C4-2B (cell line): ENCODE measurements at regions not wholly inside any gene's neighbourhood (a gene's known extent, or its start where the extent isn't known, plus 50 kb on each side); places are given as distances from the start of the nearest gene placed in this dataset.

Source experiments
- ZFX ChIP-seq: fragments of 450-650 bp; IDR thresholded peaks from 2 replicates; pipeline ENCODE4 v1.6.1; 2017
- TF ChIP-seq, protein P1 (sequence below): fragments of 450-650 bp; conservative IDR thresholded peaks from 2 replicates; pipeline ENCODE4 v1.5.1; 2017; ENCODE audit warnings: mild to moderate bottlenecking

GRCh38 chr4:84164201-84164600 is 334.9 kb downstream of the NKX6-1 start:
- TF ChIP-seq ZFX, result no peak
- TF ChIP-seq, protein P1, sequence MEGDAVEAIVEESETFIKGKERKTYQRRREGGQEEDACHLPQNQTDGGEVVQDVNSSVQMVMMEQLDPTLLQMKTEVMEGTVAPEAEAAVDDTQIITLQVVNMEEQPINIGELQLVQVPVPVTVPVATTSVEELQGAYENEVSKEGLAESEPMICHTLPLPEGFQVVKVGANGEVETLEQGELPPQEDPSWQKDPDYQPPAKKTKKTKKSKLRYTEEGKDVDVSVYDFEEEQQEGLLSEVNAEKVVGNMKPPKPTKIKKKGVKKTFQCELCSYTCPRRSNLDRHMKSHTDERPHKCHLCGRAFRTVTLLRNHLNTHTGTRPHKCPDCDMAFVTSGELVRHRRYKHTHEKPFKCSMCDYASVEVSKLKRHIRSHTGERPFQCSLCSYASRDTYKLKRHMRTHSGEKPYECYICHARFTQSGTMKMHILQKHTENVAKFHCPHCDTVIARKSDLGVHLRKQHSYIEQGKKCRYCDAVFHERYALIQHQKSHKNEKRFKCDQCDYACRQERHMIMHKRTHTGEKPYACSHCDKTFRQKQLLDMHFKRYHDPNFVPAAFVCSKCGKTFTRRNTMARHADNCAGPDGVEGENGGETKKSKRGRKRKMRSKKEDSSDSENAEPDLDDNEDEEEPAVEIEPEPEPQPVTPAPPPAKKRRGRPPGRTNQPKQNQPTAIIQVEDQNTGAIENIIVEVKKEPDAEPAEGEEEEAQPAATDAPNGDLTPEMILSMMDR, result no peak
